Motor neuron (in vitro differentiated cells): ENCODE measurements at regions not wholly inside any gene's neighbourhood (a gene's known extent, or its start where the extent isn't known, plus 50 kb on each side); places are given as distances from the start of the nearest gene placed in this dataset.
"Not testable (repeated sequence)": the region's sequence is repeated elsewhere in the genome, so short reads cannot be mapped to it uniquely, and the experiment has no call there.

Experiments used
- ATAC-seq, 8 experiments: fragments of 200-7000 bp; cut with Tn5 transposase; replicated peaks in 6 of 8; 2 replicates each; pipeline ENCODE4 v1.8.0; 2021; ENCODE audit warnings: mild to moderate bottlenecking in 8 of 8, moderate library complexity in 8 of 8
- H3K27ac ChIP-seq, 2 donors: fragments of 250-450 bp; sonication (Bioruptor Pico); 2 replicates each; pipeline ENCODE4 v1.9.0; 2021; ENCODE audit warnings: antibody characterized with exemption in 2 of 2, mild to moderate bottlenecking in 2 of 2, moderate library complexity in 1 of 2
- H3K4me1 ChIP-seq, 2 donors: fragments of 250-450 bp; sonication (Bioruptor Pico); replicated peaks in 1 of 2; 2 replicates each; pipeline ENCODE4 v1.6.1; 2021; ENCODE audit warnings: antibody characterized with exemption in 2 of 2, mild to moderate bottlenecking in 2 of 2, moderate library complexity in 1 of 2
- H3K4me3 ChIP-seq, 5 donors: fragments of 250-450 bp; sonication (Bioruptor Pico); 2 replicates each; pipeline ENCODE4 v1.9.0; 2021; ENCODE audit warnings: antibody characterized with exemption in 5 of 5, mild to moderate bottlenecking in 5 of 5, moderate library complexity in 4 of 5
- WGBS, 10 experiments: fragments of 450-650 bp; shearing (Covaris generic); methylation state at CpG; one replicate each; pipeline ENCODE4 v1.0.0; 2022; 5-methylcytosine and 5-hydroxymethylcytosine counted together
- in situ Hi-C, 9 experiments: fragments of 400-800 bp; cut with MboI; loops; one replicate each; pipeline ENCODE4 v1.15.0; 2021; ENCODE audit warnings: low sequenced_read_pairs in 9 of 9, low pct_unique_long_range_greater_than_20kb in 2 of 9; ENCODE audit not compliant: unreplicated experiment in 9 of 9

DNA sequence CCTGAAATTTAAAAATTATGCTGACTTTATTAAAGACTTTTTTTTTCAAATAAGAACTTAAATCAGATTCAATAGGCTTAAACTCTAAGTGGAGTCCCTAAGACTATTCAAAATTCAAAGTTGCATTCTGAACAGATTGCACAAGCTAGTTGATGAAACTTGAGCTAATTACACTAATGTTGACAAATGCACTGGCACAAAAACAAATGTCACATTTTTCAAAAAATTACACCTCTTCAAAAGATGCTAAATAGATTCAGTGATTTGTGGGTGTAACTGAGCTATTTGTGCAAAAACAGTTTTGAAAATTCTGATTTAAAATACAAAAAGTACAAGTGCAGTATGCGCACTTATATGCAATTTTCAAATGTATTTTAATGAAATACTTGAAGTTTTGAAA, 205.4 kb downstream of the RERGL start:
- no peak overlapping the region for H3K4me3 ChIP-seq
- 50 to 100% (median 80%) methylated on average over 1 of the region's 1 CpG; no CpG with 5 or more reads in 1 of the 10 experiments for WGBS, 10 experiments
- H3K27ac ChIP-seq = no peak overlapping the region
- in situ Hi-C loops = loop anchor here in 1 of 9 experiments (25.0 kb wide), 1 partner anchor 97 kb away; no protein-coding TSS in a partner anchor
- ATAC-seq = no peak
- H3K4me1 ChIP-seq = no peaks in the 10 kb centered on the region

DNA sequence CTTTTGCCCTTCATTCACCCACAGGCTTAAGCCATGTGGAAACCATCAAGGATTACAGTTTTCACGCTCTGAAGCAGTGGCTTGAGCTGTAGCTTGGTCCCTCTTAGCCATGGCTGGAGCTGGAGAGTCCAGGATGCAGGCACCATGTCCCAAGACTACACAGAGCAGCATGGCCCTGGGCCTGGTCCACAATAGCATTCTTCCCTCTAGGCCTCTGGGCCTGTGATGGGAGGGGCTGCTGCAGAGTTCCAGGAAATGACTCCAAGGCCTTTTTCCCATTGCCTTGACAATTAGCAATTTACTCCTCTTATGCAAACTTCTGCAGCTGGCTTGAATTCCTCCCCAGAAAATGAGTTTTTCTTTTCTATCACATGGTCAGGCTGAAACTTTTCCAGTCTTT, 211.3 kb downstream of the RERGL start:
- Histone ChIP-seq H3K4me1 (no peaks in the 10 kb centered on the region), H3K27ac (no peak overlapping the region), H3K4me3 (no peak overlapping the region)
- 0 to 60% (median 0%) methylated on average over 1 of the region's 1 CpG; no CpG with 5 or more reads in 7 of the 10 experiments for WGBS, 10 experiments
- in situ Hi-C loops = loop anchor here in 1 of 9 experiments (25.0 kb wide), 1 partner anchor 91 kb away; no protein-coding TSS in a partner anchor
- peak in 3 of 8 experiments; percentile 66 to 99 (median 93) for ATAC-seq

DNA sequence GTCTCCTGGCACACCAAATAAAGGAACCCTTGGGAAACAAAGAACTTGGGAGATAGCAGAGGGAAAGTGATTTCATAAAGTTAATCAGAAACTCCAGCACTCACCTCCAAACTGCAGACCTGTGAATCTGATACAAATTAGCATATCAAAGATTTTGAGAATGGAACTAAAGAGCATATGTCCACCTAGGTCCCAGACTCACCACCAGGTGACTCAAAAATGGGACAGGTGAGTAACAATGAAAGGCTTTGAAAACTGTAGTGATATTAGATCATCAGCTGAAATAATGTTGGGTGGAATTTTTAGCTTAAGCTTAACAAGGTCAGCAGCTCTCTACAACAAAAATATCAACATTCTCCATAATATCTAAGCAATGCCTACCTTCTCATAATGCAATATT, 214.8 kb downstream of the RERGL start:
- H3K4me3 ChIP-seq = no peak overlapping the region

DNA sequence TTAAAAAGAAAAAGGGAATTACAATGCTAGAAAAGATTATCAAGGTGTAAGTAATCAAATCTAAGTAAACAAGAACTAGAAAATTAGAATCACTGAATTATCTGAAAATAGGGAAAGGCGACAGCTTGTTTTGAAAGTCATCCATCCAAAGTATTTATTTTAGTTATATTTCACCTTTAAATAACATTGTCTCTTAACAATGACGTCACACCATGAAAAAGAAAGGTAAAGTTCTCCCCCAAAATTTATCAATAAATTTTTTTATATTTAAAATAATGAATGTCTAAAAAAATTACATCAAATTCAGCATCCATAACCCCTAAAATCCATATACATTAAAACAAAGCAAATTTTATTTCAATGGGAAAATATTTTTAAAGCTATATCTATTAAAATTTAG, 223.2 kb downstream of the RERGL start:
- in situ Hi-C loops = loop anchor here in 2 of 9 experiments (10.0 kb wide), 2 partner anchors 82 to 92 kb away; no protein-coding TSS in a partner anchor
- Histone ChIP-seq H3K4me1 (no peaks in the 10 kb centered on the region), H3K4me3 (no peak overlapping the region), H3K27ac (no peak overlapping the region)
- ATAC-seq = no peak
- 0 to 100% (median 86%) methylated on average over 1 to 2 of the region's 2 CpGs; no CpG with 5 or more reads in 1 of the 10 experiments for WGBS, 10 experiments

More for the DNA sequence above, 214.8 kb downstream of the RERGL start:
- in situ Hi-C loops = loop anchor here in 1 of 9 experiments (25.0 kb wide), 1 partner anchor 88 kb away; no protein-coding TSS in a partner anchor
- no peaks in the 10 kb centered on the region for H3K4me1 ChIP-seq
- no peak for ATAC-seq
- no peak overlapping the region for H3K27ac ChIP-seq

DNA sequence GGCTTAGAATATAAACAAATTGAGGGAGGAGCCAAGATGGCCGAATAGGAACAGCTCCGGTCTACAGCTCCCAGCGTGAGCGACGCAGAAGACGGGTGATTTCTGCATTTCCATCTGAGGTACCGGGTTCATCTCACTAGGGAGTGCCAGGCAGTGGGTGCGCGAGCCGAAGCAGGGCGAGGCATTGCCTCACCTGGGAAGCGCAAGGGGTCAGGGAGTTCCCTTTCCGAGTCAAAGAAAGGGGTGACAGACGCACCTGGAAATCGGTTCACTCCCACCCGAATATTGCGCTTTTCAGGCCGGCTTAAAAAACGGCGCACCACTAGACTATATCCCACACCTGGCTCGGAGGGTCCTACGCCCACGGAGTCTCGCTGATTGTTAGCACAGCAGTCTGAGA, 234.4 kb downstream of the RERGL start:
- not testable (repeated sequence) for ATAC-seq, H3K27ac ChIP-seq, H3K4me3 ChIP-seq, H3K4me1 ChIP-seq
- in situ Hi-C loops = loop anchor here in 1 of 9 experiments (10.0 kb wide), 1 partner anchor 91 kb away; no protein-coding TSS in a partner anchor
- 60 to 98% (median 71%) methylated on average over 3 to 11 of the region's 24 CpGs; no CpG with 5 or more reads in 6 of the 10 experiments for WGBS, 10 experiments

DNA sequence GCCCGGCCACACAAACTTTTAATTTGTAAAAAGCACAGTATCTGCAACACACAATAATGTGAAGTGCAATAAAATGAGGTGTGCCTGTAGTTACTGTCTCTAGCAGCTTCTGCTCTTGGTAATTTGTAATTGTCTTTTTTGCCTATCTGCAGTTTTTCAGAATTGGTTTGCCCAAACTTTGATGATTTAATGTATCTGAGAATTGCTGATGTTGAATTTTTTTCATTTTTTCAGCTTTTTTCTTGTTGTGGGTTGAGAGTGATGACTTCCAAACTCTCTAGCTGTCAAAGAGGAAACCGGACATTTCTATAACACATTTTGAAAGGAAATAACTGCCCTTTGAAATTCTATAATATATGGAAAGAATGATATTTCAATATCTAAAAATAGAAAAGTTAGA, 236.9 kb downstream of the RERGL start:
- Histone ChIP-seq H3K27ac (no peak overlapping the region), H3K4me3 (no peak overlapping the region), H3K4me1 (no peaks in the 10 kb centered on the region)
- ATAC-seq = no peak
- in situ Hi-C loops = loop anchor here in 2 of 9 experiments (5.0 to 10.0 kb wide), 2 partner anchors 88 to 91 kb away; no protein-coding TSS in a partner anchor
- WGBS, 10 experiments = 0 to 100% (median 66%) methylated on average over 1 to 2 of the region's 2 CpGs

DNA sequence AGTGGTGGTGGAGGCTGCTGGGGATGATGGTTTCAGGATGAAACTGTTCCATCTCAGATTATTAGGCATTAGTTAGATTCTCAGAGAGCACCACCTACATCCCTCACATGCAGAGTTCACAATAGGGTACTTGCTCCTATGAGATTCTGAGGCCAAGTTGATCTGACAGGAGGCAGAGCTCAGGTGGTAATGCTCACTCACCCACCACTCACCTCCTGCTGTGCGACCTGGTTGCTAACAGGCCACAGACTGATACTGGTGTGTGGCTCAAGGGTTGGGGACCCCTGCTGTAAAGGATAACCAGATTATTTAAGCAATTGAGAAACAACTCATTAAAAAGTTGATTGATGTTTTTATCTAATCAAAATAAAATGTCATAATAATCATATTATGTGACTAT, 248.5 kb downstream of the RERGL start:
- WGBS, 10 experiments = 0 to 90% (median 80%) methylated on average over 1 of the region's 1 CpG; no CpG with 5 or more reads in 3 of the 10 experiments
- H3K4me1 ChIP-seq = no peaks in the 10 kb centered on the region
- no peak for ATAC-seq
- in situ Hi-C loops = loop anchor here in 1 of 9 experiments (10.0 kb wide), 1 partner anchor 87 kb away; no protein-coding TSS in a partner anchor
- H3K4me3 ChIP-seq = no peak overlapping the region
- no peak overlapping the region for H3K27ac ChIP-seq

DNA sequence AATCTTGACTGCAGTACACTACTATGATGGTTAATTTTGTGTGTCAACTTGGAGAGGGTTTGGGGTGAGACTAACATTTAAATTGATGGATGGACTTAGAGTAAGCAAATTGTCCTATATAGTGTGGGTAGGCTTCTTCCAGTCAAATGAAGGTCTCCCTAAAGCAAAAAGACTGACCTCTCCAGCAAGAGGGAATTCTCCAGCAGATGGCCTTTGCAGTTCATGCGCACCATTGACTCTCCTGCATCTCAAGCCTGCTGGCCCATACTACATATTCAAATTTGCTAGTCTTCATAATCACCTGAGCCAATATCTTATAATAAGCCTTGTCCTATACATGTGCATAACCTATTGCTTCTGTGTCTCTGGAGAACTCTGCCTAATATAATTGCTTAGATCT, 260.2 kb downstream of the RERGL start:
- 30 to 100% (median 100%) methylated on average over 1 of the region's 1 CpG; no CpG with 5 or more reads in 5 of the 10 experiments for WGBS, 10 experiments
- Histone ChIP-seq H3K4me1 (no peaks in the 10 kb centered on the region), H3K4me3 (no peak overlapping the region), H3K27ac (no peak overlapping the region)
- ATAC-seq = no peak
- in situ Hi-C loops = no loop called here

DNA sequence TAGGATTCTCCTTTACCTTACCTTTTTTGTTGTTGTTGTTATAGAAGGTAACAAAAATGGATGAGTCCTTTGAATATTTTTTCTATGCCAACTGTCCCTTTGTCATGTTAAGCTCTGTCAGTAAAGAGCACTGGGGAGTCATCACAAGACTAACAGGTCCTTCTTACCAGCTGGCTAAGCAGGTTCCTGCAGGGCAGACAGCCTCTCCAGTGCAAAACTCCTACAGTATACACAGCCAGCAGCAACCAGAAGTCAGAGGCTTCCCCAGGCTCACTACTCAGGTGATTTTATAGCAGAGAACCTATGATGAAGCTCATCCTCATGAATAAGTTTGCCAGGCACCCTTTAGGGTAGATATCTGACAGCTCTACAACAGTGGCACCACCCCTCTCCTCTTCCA, 271.1 kb downstream of the RERGL start:
- Histone ChIP-seq H3K4me3 (no peak overlapping the region), H3K27ac (no peak overlapping the region), H3K4me1 (no peaks in the 10 kb centered on the region)
- no peak for ATAC-seq
- in situ Hi-C loops = no loop called here

DNA sequence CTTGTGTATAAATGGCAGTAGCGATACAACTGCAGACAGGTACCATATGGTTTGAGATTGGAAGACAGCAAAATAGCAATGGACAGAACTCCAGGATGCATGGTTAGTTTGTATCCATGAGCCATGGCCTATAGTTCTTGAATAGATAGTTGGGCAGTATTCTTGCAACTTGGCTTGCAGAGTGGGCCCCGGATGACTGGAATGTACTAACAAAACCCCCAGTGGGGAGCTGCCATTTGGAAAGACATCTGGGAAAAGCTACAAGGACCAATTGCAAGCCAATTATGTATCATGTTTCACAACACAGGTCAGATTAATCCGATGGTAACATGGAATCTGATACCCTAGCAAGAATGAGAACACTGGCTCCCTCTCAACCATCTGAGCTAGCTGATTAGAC, 279.6 kb downstream of the RERGL start:
- WGBS, 10 experiments = 8 to 90% (median 80%) methylated on average over 1 to 3 of the region's 3 CpGs; no CpG with 5 or more reads in 7 of the 10 experiments
- no peak overlapping the region for H3K27ac ChIP-seq
- no peak for ATAC-seq
- H3K4me1 ChIP-seq = no peaks in the 10 kb centered on the region
- in situ Hi-C loops = no loop called here
- H3K4me3 ChIP-seq = no peak overlapping the region

DNA sequence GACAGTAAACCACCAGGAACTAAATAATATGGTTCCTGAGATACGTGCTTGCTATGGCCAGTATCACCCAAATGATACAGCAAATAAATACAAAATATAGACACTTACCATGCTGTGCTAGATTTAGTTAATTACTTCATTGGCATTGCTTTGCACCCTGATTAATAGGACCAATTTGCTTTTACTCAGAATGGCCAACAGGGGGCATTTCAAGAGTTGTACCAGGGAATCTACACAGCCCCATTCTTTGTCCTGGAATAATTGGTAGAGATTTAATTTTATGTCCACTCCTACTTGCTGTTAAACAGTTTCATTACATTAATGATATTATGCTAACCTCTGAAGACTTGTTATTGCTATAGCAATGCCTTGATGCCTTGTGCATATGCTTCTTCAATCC, 280.8 kb downstream of the RERGL start:
- Histone ChIP-seq H3K27ac (no peak overlapping the region), H3K4me1 (no peaks in the 10 kb centered on the region), H3K4me3 (no peak overlapping the region)
- no peak for ATAC-seq
- WGBS, 10 experiments = 0 to 90% (median 20%) methylated on average over 1 of the region's 1 CpG; no CpG with 5 or more reads in 5 of the 10 experiments
- in situ Hi-C loops = no loop called here

DNA sequence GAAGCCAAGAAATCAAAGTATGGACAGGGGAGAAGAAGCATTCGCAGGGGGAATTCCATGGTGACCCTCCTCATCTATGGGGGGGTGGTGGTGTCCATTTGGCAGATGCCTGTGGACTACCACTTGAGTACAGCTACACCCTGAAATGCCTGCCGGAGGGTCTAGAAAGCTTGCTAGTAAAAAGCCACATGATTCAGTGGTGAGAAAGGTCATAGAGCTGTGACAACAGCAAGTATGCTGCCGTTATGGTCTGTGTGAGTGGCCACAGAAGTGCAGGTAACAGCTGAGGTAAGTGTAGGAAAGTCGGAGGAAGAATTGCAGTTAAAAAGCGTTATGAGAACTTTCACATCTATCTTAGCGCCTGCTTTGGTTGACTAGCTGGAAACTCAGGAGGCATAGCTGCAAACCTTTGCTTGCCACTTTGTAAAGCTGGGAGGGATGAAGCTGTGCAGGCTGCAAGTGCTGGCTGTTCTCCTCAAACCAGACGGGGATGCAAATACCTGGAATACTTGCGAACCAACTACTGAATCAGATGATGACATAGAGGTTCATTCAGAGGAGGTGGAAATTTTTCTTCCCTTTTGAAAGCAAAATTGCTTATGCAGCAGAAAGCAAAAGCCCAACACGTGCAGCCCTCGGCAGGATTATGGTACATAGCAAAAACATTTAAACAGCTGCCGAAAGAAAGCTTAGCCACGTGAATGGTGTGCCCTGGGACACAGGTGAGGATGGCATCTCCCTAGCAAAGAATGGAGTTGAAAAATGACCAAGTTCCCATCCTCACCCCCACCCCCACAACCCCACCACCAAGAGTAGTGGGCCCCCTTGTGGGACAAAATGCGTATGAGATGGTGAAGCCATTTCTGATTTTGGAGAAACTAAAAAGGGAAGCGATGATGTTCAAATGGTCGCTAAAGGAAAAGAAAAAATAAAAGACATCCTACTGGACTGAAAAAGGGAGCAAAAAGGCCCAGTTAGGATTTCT, 287.0 kb downstream of the RERGL start:
- in situ Hi-C loops = no loop called here
- Histone ChIP-seq H3K27ac (no peak overlapping the region), H3K4me1 (no peaks in the 10 kb centered on the region), H3K4me3 (no peak overlapping the region)
- 27 to 87% (median 80%) methylated on average over 3 to 14 of the region's 15 CpGs for WGBS, 10 experiments
- ATAC-seq = no peak

DNA sequence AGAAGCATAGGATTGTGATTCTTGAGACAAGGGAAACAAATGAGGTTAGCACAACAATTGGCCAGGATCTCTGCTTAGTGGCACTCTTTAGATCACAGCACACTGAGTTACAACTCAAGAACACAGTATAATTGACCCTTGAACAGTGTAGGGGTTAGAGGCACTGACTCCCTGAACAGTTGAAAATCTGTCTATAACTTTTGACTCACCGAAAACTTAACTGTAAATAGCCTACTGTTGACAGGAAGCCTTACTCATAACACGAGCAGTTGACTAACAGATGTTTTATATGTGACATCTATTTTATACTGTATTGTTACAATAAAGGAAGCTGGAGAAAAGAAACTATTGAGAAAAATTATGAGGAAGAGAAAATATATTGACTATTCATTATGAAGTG, 296.1 kb downstream of the RERGL start:
- Histone ChIP-seq H3K4me1 (no peaks in the 10 kb centered on the region), H3K27ac (no peak overlapping the region), H3K4me3 (no peak overlapping the region)
- in situ Hi-C loops = loop anchor here in 1 of 9 experiments (25.0 kb wide), 1 partner anchor 93 kb away; no protein-coding TSS in a partner anchor
- WGBS, 10 experiments = 0 to 100% (median 43%) methylated on average over 1 to 2 of the region's 2 CpGs
- peak in 1 of 8 experiments; percentile 32 for ATAC-seq
